Ramos (cell line): ENCODE measurements at regions not wholly inside any gene's neighbourhood (a gene's known extent, or its start where the extent isn't known, plus 50 kb on each side); places are given as distances from the start of the nearest gene placed in this dataset.
"Not testable (repeated sequence)": the region's sequence is repeated elsewhere in the genome, so short reads cannot be mapped to it uniquely, and the experiment has no call there.

Source experiments
- in situ Hi-C: fragments of 300-500 bp; cut with MboI; formaldehyde crosslinking; loops from one replicate; pipeline ENCODE4 v1.14.3; 2022; ENCODE audit warnings: low sequenced_read_pairs; ENCODE audit not compliant: unreplicated experiment

DNA sequence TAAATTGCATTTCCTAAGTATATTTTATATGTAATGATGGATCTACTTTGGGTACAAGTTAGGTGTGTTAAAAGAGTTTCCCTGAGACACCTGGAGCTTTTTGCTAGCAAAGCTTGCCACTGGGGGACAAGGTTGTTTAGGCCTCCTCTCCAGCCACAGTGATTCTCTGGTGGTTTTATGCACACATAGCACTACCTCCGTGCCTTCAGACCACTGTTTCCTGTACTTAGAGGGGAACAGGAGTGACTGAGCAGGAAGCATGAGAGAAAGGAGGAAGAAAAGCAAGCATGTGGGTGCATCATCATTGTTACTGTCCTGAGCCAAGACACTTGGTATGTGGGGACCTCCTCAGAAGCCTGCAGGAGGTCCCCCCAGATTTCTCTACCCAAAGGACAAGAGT lies 272.1 kb downstream of the RASEF start:
- in situ Hi-C loops = no loop called here

DNA sequence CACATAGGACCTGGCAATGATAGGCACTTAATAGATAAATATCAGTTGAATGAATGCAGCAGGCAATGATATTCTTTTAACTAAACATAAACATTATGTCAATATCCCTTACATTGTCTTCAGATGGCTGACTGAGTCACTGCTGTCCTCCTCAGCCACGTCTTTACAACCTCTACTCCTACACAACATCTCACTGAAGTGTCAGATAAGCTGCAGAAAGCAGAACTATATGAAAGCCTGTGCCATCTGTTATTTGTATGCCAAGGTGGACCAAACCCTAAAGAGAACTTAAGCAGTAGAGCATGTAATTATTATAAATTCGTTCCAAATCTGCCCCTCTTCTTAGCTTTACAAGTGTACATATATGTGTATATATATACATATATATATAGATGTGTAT lies 271.2 kb downstream of the RASEF start:
- in situ Hi-C loops = no loop called here

DNA sequence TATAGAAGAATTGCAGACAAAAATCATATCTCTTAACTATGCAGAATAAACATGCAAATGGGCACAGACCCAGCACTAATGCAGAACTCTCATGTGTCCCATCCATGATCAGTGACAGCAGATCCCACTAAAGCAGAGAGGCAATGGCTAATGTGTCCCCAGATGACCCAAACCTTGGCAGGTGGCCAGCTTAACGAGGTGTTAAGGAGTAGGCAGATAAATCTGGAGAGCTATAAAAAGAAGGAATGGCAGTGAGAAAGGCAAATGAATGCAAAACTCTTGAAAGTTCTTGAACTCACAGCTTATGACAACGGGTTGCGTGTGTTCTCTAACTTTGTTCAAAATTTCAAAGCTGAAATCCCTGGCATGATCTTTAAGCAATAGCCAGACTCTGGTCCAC lies 265.4 kb downstream of the RASEF start:
- in situ Hi-C loops = no loop called here

DNA sequence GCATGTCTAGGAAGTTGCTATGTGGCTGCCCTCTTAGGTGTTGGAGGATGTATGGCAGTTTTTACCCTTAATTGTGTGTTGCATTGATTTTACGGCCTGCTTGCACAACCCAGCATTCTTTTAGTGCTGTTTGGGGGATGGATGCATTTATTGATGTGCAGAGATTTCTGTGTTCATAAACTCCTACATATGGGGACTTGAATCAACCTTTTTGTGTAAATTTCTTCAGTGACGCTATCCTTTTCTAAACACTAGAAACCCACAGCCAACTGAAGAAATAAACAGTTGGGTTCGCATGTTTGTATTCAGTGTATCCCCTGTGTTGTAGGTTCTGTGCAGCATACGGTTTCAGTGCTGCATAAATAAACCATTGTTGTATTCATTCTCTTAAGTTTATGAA lies 263.7 kb downstream of the RASEF start:
- in situ Hi-C loops = no loop called here

DNA sequence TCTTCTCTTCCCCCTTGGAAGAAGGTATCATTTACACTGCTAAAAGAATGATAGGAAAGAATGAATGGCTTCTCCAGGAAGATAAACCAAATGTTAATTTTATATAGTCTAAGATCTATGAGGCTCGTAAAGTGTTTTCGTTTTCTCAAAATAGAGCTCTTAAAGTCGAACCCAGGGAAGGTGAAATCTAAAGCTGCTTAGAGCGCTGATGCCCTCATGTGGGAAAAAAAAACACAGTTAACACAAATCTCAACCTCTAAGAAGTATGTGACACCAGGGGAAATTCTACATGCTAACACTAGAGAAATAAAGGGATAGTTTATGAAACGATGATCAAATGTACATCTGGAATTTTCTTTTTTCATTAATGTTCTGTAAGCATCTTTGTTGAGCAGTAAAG lies 257.9 kb downstream of the RASEF start:
- in situ Hi-C loops = no loop called here

DNA sequence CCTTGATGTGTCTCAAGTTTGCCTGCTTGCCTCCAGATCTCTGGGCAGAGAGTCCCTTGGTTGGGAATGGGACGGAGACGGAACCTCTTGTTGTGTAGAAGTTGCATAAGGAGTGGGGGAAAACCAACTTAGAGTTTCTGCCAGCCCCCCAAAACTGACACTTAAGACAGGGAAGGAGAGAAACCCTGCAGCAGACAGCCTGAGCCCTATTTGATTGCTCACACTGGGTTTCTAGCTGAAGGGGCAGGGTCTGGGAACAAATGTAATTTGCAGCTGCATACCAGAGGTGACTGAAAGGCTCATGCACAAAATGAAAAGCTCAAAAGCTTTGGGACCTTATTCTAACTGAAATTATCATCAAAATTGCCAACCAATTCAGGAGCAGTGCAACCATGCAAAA lies 254.5 kb downstream of the RASEF start:
- in situ Hi-C loops = no loop called here

DNA sequence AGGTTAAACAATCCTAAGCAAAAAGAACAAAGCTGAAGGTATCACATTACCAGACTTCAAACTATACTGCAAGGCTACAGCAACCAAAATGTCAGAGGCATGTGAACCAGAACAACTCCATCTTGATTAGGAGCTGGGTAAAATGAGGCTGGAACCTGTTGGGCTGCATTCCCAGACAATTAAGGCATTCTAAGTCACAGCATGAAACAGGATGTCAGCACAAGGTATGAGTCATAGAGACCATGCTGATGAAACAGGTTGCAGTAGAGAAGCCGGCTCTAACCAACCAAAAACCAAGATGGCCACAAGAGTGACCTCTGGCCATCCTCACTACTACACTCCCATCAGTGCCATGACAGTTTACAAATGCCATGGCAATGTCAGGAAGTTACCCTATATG lies 252.0 kb downstream of the RASEF start:
- in situ Hi-C loops = no loop called here

DNA sequence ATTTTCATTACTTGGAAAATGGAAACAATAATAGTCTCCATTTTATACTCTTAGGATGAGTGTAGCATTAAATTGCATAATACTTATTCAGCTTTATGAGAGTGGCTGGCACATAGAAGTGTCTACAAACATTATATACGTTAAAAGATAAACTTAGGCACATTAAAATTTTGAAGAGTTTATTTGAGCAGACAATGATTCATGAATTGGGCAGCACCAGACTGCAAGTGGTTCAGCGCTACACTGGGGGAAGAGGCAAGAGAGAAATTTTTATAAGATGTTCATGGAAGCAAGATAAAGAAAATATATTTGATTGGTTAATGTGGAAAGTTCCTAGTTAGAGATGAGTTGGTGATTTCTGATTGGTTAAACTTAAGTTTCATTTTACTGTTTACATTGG lies 243.7 kb downstream of the RASEF start:
- in situ Hi-C loops = no loop called here

DNA sequence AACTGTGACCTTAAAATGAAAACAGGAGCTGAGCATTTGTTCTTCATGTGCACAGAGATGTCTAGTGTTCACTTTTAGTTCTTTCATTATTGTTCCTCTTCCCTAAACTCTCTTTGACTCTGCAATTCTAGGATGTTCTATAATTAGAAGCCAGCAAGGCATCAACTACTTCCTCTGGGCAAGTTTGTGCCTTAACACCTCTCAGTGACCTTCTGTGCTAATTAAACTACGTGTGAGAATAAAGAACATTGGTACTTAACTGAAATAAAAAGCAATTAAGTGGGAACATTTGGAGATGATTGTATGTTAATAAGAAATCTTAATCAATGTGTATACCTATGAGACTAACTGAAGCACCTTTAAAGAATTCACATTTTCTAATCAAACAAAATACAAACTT lies 242.8 kb downstream of the RASEF start:
- in situ Hi-C loops = no loop called here

DNA sequence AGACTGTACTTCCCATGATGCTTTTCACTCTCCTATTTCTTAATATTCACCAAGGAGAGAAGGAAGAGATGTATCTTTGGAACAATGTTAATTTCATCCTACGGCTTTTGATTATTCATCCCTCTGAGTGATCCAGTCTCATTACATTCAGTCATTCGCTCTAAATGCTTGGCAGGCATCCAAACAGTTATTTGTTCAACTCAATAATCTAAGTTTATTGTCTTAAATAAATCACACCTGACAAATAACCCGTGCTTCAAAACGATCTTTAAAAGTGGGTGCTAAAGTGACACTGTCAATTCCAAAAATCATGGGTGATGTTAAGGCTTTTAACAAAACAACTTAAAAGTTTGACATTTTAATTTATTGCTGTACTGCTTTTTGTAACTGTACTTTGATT lies 233.1 kb downstream of the RASEF start:
- in situ Hi-C loops = no loop called here

DNA sequence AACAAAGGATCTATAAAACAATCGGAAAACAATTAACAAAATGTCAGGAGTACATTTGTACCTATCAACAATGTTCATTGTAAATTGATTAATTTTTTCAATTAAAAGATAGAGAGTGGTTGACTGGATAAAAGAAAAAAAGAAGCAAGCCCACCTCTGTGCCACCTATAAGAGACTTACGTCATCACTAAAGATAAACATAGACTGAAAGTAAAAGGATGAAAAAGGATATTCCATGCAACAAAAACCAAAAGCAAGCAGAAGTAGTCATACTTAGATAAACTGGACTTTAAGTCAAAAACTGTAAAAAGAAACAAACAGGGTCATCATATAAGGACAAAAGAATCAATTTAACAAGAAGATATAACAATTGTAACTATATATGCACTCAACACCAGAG lies 197.4 kb downstream of the RASEF start:
- in situ Hi-C loops = no loop called here

DNA sequence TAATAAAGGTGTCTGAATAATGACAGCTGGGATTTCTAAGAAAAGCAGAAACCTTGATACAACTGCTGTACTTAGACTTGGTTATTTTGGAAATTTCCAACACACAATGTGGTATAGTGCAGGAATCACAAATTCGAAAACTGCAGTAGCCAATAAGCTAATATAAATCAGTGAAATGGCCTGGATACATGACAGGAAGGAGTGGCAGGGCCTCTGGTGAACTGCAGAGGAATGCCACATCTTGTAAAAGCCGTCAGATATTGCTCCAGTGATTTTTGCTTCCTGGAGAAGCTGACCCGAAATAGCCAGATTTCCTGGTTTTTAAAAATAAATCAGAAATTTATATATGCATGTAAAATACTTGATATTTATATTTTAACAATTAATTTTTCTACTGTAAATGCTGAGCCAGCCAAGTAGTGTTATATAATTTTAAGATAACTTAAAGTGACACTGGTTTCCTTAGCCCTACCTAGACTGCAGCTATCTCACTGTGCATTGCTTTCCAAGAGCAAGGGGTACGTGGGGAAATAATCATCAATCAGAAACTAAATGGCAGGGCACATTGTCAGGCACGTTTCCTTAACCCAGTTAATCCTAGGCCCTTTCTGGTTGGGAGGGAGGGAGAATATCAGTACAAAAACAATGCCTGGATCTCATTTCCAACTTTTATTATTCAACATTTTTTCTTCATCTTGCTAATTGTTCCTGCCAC lies 182.4 kb downstream of the RASEF start:
- in situ Hi-C loops = no loop called here

DNA sequence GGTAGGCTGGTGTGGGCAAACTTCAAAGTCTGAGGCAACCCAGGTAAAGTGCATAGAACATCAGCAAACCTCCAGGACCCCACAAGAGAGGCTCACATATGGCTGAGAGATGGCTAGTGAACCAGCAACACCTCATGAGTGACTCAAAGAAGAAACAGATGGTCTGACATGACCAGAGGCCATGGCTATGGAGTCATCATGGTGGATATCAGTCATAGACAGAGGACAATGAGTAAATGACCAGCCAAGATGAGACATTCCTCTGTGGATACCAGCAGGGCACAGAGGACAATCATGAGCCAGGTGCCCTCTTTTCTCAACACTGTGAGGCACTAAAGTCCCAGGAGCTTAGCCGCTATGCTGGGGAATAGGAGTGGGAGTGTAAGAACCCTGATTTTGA lies 180.8 kb downstream of the RASEF start:
- in situ Hi-C loops = no loop called here

DNA sequence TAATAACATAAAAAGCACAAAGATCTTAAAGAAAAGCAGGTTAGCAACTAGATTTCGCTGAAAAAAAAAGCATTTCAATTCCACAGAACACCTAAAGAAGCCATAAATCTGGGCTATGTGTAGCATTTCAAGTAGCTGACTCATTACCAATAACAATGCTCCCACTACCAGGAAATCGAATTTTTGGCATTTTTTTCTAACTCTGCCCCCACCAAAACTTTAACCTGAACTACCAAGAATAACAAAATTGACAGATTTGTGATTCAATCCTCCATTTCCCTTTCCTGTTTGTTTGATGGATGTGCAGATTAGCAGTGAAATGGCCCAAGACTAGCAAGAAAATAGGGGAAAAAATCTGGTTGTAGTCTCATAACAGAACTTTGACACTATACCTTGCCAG lies 180.2 kb downstream of the RASEF start:
- in situ Hi-C loops = no loop called here

DNA sequence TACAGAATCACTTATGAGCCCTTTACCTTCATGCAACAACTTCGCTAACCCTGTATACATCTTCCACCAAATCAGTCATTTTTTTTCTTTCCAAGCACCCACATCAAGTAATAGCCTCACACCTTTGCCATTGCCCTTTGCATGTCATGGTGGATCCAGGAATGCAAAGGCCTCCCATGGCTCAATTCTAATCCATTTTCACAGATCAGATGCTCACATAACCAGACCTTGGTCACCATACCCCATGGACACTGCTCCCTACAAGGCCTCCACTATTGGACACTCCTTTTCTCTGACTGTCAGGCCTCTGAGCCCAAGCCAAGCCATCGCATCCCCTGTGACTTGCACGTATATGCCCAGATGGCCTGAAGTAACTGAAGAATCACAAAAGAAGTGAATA lies 179.5 kb downstream of the RASEF start:
- in situ Hi-C loops = no loop called here

DNA sequence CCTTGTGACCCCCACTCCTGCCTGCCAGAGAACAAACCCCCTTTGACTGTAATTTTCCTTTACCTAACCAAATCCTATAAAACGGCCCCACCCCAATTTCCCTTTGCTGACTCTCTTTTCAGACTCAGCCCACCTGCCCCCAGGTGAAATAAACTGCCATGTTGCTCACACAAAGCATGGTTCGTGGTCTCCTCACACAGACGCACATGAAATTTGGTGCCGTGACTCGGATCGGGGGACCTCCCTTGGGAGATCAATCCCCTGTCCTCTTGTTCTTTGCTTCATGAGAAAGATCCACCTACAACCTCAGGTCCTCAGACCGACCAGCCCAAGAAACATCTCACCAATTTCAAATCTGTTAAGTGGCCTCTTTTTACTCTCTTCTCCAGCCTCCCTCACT lies 179.0 kb downstream of the RASEF start:
- in situ Hi-C loops = not testable (repeated sequence)

DNA sequence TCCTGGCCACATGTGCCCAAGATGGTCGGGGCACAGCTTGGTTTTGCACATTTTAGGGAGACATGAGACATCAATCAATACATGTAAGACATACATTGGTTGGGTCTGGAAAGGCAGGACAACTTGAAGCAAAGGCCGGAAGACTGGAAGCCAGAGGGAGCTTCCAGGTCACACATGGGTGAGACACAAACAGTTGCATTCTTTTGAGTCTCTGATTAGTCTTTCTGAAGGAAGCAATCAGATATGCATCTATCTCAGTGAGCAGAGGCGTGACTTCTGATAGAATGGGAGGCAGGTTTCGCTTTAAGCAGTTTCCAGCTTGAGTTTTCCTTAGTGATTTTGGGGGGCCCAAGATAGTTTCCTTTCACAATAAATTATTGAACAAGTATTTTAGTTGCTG lies 172.5 kb downstream of the RASEF start:
- in situ Hi-C loops = no loop called here

DNA sequence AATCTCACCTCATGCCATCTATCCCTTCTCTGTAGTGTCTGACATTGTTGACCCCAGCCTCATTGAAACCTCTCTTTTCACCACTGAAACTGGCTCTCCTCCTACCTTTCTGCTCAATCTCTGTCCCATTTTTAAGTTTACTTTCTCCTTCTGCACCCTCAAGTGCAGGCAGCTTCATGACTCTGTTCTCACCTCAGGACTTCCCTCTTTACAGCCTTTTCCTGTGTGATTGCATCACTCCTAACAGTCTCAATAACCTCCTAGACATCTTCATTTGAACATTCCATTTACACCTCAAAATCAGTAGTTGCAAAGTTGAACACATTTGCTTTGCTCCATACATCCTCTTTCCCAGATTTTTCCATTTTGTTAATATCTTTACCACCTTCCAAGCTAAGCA lies 172.1 kb downstream of the RASEF start:
- in situ Hi-C loops = no loop called here

DNA sequence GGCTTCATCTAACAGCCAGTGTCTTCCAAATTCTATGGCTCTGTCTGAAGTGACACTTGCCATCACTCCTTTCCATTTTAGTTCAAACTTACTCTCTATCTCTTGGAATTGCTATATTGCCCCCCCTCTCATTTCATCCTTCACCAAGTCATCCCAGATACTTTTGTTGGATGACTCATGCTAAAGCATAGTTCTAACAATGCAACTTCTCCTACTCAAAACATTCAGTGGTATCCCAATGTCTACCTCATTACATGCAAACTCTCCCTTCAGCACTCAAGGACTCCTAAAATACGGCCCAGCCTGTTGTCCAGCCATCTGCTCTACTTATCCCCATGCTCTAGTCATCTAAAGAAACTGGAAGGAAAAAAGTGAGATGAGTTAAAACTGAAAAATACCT lies 171.6 kb downstream of the RASEF start:
- in situ Hi-C loops = no loop called here

DNA sequence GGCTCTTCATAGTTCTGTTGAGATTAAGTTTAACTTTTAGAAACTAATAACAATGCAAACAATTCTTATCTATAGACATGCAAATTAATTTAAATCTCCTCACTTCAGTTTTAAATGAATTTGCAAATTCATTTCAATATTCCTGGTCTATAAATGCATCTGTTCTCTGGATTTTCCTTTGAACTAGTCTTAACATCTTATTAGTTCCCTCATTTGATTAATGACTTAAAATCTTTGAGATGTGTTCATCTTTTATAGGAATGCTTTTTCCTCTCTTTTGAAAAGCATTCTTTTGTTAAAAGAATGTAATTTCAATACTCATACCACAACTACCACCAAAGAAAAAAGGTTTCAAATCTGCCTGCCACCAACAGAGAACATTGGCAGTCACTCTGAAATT lies 169.4 kb downstream of the RASEF start:
- in situ Hi-C loops = no loop called here

DNA sequence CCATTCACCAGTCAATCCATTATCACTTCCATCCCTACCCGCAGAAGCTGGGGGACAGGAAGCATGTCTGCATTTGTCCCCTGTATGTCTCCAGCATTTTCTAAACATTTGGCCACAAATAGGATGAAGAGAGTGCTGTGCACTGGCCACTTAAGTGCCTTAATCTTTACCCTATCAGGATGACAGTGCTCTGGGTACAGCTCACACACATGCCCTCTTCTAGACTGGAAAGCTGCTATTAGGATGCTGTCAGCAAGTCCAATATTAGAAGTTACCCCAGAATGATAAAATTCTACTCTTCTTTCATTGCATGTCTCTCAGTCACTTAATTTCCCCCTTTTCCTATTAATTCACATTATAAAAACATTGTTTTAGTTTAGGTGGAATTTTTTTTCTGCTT lies 168.4 kb downstream of the RASEF start:
- in situ Hi-C loops = no loop called here

DNA sequence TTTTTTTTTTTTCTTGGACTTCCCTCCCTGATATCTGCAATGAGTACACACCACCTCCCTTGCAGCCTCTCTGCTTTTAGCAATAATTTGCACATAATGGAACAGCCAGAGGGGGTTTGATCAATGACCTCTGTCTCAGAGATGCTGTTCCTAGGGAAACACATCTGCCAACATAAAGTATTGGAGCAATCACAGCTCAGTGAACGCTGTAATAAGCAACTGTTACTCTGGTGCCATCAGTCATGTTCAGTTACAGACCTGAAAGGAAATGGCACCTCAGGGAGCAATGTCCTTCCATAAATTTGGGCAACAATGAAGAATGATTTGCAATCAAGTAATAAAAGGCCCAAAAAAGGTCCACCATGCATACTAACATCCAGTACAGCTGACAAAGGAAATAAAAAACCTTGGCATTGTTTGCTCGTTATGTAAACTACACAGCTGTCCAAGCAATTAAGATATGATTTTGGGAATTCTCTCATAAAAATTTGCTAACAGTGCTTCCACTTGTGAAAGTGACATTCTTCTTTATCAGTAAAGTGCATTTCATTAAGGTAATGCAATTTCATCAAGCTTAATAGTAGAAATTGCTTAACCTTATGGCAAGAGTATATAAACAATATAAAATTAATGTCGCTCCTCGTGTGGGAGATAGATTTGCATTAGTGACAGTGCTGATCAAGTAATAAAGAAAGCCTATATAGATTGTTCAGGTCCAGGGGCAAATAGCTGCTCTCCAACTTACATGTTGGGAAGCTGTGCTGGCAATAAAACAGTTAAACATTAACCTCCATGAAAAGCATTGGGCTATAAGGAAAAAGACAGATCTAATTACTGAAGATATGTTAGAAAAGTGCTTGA lies 167.8 kb downstream of the RASEF start:
- in situ Hi-C loops = no loop called here
